NCI-H1436 (cell line): ENCODE measurements at regions not wholly inside any gene's neighbourhood (a gene's known extent, or its start where the extent isn't known, plus 50 kb on each side); places are given as distances from the start of the nearest gene placed in this dataset.
"Not testable (repeated sequence)": the region's sequence is repeated elsewhere in the genome, so short reads cannot be mapped to it uniquely, and the experiment has no call there.

Experiments
- DNase-seq: peaks from one replicate; lab custom pipeline; 2025; lab: John Stamatoyannopoulos, UW

- no peak for DNase-seq
Measured at GRCh38 chr5:63894690-63895089, 67.6 kb downstream of the HTR1A start.

- DNase-seq = no peak
Measured at GRCh38 chr5:63878788-63879187, 83.5 kb downstream of the HTR1A start.

- DNase-seq = no peak
Measured at GRCh38 chr5:63877961-63878360, 84.3 kb downstream of the HTR1A start.

- no peak for DNase-seq
Measured at GRCh38 chr5:63860379-63860778, 101.9 kb downstream of the HTR1A start.

- no peak for DNase-seq
Measured at GRCh38 chr5:63854076-63854475, 108.2 kb downstream of the HTR1A start.

- DNase-seq = no peak
Measured at GRCh38 chr5:63843190-63843589, 119.1 kb downstream of the HTR1A start.

GRCh38 chr5:63837437-63837836, 124.8 kb downstream of the HTR1A start:
- no peak for DNase-seq

- no peak for DNase-seq
Measured at GRCh38 chr5:63831381-63831780, 130.9 kb downstream of the HTR1A start.

GRCh38 chr5:63825984-63826383, 136.3 kb downstream of the HTR1A start:
- DNase-seq = no peak

GRCh38 chr5:63823583-63823982, 138.7 kb downstream of the HTR1A start:
- DNase-seq = no peak

- no peak for DNase-seq
Measured at GRCh38 chr5:63822614-63823013, 139.6 kb downstream of the HTR1A start.

- peak; percentile 39 for DNase-seq
Measured at GRCh38 chr5:63820577-63820976, 141.7 kb downstream of the HTR1A start.

GRCh38 chr5:63812693-63813092, 149.6 kb downstream of the HTR1A start:
- no peak for DNase-seq

GRCh38 chr5:63811961-63812360, 150.3 kb downstream of the HTR1A start:
- DNase-seq = no peak

- no peak for DNase-seq
Measured at GRCh38 chr5:63811286-63811685, 151.0 kb downstream of the HTR1A start.

- DNase-seq = no peak
Measured at GRCh38 chr5:63805151-63805550, 157.1 kb downstream of the HTR1A start.

- DNase-seq = no peak
Measured at GRCh38 chr5:63803165-63803564, 159.1 kb downstream of the HTR1A start.

- no peak for DNase-seq
Measured at GRCh38 chr5:63794979-63795378, 167.3 kb downstream of the HTR1A start.

GRCh38 chr5:63794296-63794695, 167.9 kb downstream of the HTR1A start:
- DNase-seq = no peak

GRCh38 chr5:63774939-63775338, 187.3 kb downstream of the HTR1A start:
- DNase-seq = no peak

- DNase-seq = no peak
Measured at GRCh38 chr5:63768221-63768620, 194.0 kb downstream of the HTR1A start.

GRCh38 chr5:63760965-63761364, 201.3 kb downstream of the HTR1A start:
- DNase-seq = no peak

- DNase-seq = no peak
Measured at GRCh38 chr5:63743096-63743798, 219.0 kb downstream of the HTR1A start.

GRCh38 chr5:63732880-63733279, 229.4 kb downstream of the HTR1A start:
- DNase-seq = not testable (repeated sequence)
